Muscle of leg (tissue), 3 donors: ENCODE measurements at regions not wholly inside any gene's neighbourhood (a gene's known extent, or its start where the extent isn't known, plus 50 kb on each side); places are given as distances from the start of the nearest gene placed in this dataset.

Experiments
- DNase-seq: peaks from one replicate; pipeline ENCODE4 v3.0.0; 2013
- H3K27ac ChIP-seq: one replicate; pipeline ENCODE4 v1.5.1; 2013; ENCODE audit warnings: mild to moderate bottlenecking, low read length, control low read depth
- H3K27me3 ChIP-seq: one replicate; pipeline ENCODE4 v1.6.1; 2013; ENCODE audit warnings: low read length; ENCODE audit not compliant: control insufficient read depth, insufficient read depth
- H3K36me3 ChIP-seq: one replicate; pipeline ENCODE4 v1.6.1; 2013; ENCODE audit warnings: low read length; ENCODE audit not compliant: control insufficient read depth, insufficient read depth
- H3K4me1 ChIP-seq: one replicate; pipeline ENCODE4 v1.6.1; 2013; ENCODE audit warnings: low read length; ENCODE audit not compliant: control insufficient read depth, insufficient read depth
- H3K4me3 ChIP-seq: one replicate; pipeline ENCODE4 v1.5.1; 2013; ENCODE audit warnings: low read length, control low read depth
- H3K9me3 ChIP-seq: replicated peaks from 2 replicates; pipeline ENCODE4 v1.6.1; 2013; ENCODE audit warnings: low read depth, low read length; ENCODE audit not compliant: control insufficient read depth
- WGBS: methylation state at CpG from one replicate; pipeline ENCODE4 v1.1.5; 2013; ENCODE audit warnings: missing lambda C conversion rate; ENCODE audit not compliant: insufficient coverage; 5-methylcytosine and 5-hydroxymethylcytosine counted together

GRCh38 chr18:73613706-73614340 lies 533.8 kb downstream of the FBXO15 start:
- H3K27ac ChIP-seq, result no peak overlapping the region
- no peak for DNase-seq
- no peaks in the 10 kb centered on the region for H3K9me3 ChIP-seq
- no peaks in the 10 kb centered on the region for H3K27me3 ChIP-seq
- no CpG with 5 or more reads among the region's 1 CpG for WGBS
- no peaks in the 10 kb centered on the region for H3K4me1 ChIP-seq
- H3K4me3 ChIP-seq, result no peak overlapping the region
- H3K36me3 ChIP-seq, result no peaks in the 10 kb centered on the region

GRCh38 chr18:73597832-73598615 lies 549.6 kb downstream of the FBXO15 start:
- WGBS, result 73% methylated on average over 7 of the region's 7 CpGs
- no peak overlapping the region for H3K27ac ChIP-seq
- no peaks in the 10 kb centered on the region for H3K9me3 ChIP-seq
- no peak for DNase-seq
- H3K4me3 ChIP-seq, result no peak overlapping the region
- H3K4me1 ChIP-seq, result no peaks in the 10 kb centered on the region
- no peaks in the 10 kb centered on the region for H3K36me3 ChIP-seq
- H3K27me3 ChIP-seq, result no peaks in the 10 kb centered on the region

- H3K27me3 ChIP-seq, result no peaks in the 10 kb centered on the region
- no peaks in the 10 kb centered on the region for H3K4me1 ChIP-seq
- H3K36me3 ChIP-seq, result no peaks in the 10 kb centered on the region
- no CpG with 5 or more reads among the region's 4 CpGs for WGBS
- H3K9me3 ChIP-seq, result no peaks in the 10 kb centered on the region
- H3K27ac ChIP-seq, result no peak overlapping the region
- H3K4me3 ChIP-seq, result no peak overlapping the region
- DNase-seq, result no peak
Measured at GRCh38 chr18:73594749-73595148, 552.9 kb downstream of the FBXO15 start.

GRCh38 chr18:73593207-73593606 lies 554.4 kb downstream of the FBXO15 start:
- Histone ChIP-seq H3K9me3 (no peaks in the 10 kb centered on the region), H3K36me3 (no peaks in the 10 kb centered on the region), H3K4me1 (no peaks in the 10 kb centered on the region), H3K27ac (no peak overlapping the region), H3K27me3 (no peaks in the 10 kb centered on the region), H3K4me3 (no peak overlapping the region)
- no peak for DNase-seq
- WGBS, result no CpG with 5 or more reads among the region's 2 CpGs

- no peak for DNase-seq
- H3K36me3 ChIP-seq, result no peaks in the 10 kb centered on the region
- no peak overlapping the region for H3K4me3 ChIP-seq
- WGBS, result no CpG with 5 or more reads among the region's 4 CpGs
- no peaks in the 10 kb centered on the region for H3K9me3 ChIP-seq
- no peaks in the 10 kb centered on the region for H3K4me1 ChIP-seq
- no peaks in the 10 kb centered on the region for H3K27me3 ChIP-seq
- H3K27ac ChIP-seq, result no peak overlapping the region
Measured at GRCh38 chr18:73590950-73591349, 556.7 kb downstream of the FBXO15 start.

GRCh38 chr18:73579698-73580097 lies 567.9 kb downstream of the FBXO15 start:
- H3K36me3 ChIP-seq, result no peaks in the 10 kb centered on the region
- no peaks in the 10 kb centered on the region for H3K4me1 ChIP-seq
- H3K9me3 ChIP-seq, result no peaks in the 10 kb centered on the region
- no peaks in the 10 kb centered on the region for H3K27me3 ChIP-seq
- no peak overlapping the region for H3K4me3 ChIP-seq
- no peak overlapping the region for H3K27ac ChIP-seq
- DNase-seq, result no peak

- Histone ChIP-seq H3K4me3 (no peak overlapping the region), H3K9me3 (no peaks in the 10 kb centered on the region), H3K36me3 (no peaks in the 10 kb centered on the region), H3K27me3 (no peaks in the 10 kb centered on the region), H3K27ac (no peak overlapping the region), H3K4me1 (no peaks in the 10 kb centered on the region)
- no CpG with 5 or more reads among the region's 1 CpG for WGBS
- DNase-seq, result no peak
Measured at GRCh38 chr18:73577365-73577764, 570.3 kb downstream of the FBXO15 start.

- no CpG with 5 or more reads among the region's 1 CpG for WGBS
- Histone ChIP-seq H3K36me3 (no peaks in the 10 kb centered on the region), H3K9me3 (no peaks in the 10 kb centered on the region), H3K27me3 (no peaks in the 10 kb centered on the region), H3K27ac (no peak overlapping the region), H3K4me1 (no peaks in the 10 kb centered on the region), H3K4me3 (no peak overlapping the region)
- DNase-seq, result no peak
Measured at GRCh38 chr18:73563901-73564472, 583.6 kb downstream of the FBXO15 start.

GRCh38 chr18:73563345-73563744 lies 584.3 kb downstream of the FBXO15 start:
- WGBS, result no CpG with 5 or more reads among the region's 4 CpGs
- Histone ChIP-seq H3K4me3 (no peak overlapping the region), H3K4me1 (no peaks in the 10 kb centered on the region), H3K36me3 (no peaks in the 10 kb centered on the region), H3K9me3 (no peaks in the 10 kb centered on the region), H3K27me3 (no peaks in the 10 kb centered on the region), H3K27ac (no peak overlapping the region)
- no peak for DNase-seq

GRCh38 chr18:73556904-73557303 lies 590.7 kb downstream of the FBXO15 start:
- Histone ChIP-seq H3K4me3 (no peak overlapping the region), H3K36me3 (no peaks in the 10 kb centered on the region), H3K27me3 (no peaks in the 10 kb centered on the region), H3K9me3 (no peaks in the 10 kb centered on the region), H3K4me1 (no peaks in the 10 kb centered on the region), H3K27ac (no peak overlapping the region)
- DNase-seq, result no peak
- WGBS, result 63% methylated on average over 2 of the region's 4 CpGs
